AG10803 (cell line): ENCODE measurements at regions not wholly inside any gene's neighbourhood (a gene's known extent, or its start where the extent isn't known, plus 50 kb on each side); places are given as distances from the start of the nearest gene placed in this dataset.
"Not testable (repeated sequence)": the region's sequence is repeated elsewhere in the genome, so short reads cannot be mapped to it uniquely, and the experiment has no call there.

Experiments used
- DNase-seq: peaks from one replicate; pipeline ENCODE4 v3.0.0; 2010; ENCODE audit warnings: low read depth
- H3K4me3 ChIP-seq: 2 replicates; pipeline ENCODE4 v1.5.1; 2011; ENCODE audit warnings: mild to moderate bottlenecking, low read length, control low read depth

- not testable (repeated sequence) for H3K4me3 ChIP-seq, DNase-seq
These were observed 107.6 kb downstream of the SRGAP2 start for GRCh38 chr1:206310948-206311347.

GRCh38 chr1:206311611-206312273, 108.4 kb downstream of the SRGAP2 start:
- not testable (repeated sequence) for H3K4me3 ChIP-seq
- DNase-seq, result peak; percentile 60

- DNase-seq, H3K4me3 ChIP-seq: not testable (repeated sequence)
These were observed 108.9 kb downstream of the SRGAP2 start for GRCh38 chr1:206312274-206312665.

GRCh38 chr1:206314951-206315636, 111.8 kb downstream of the SRGAP2 start:
- not testable (repeated sequence) for DNase-seq, H3K4me3 ChIP-seq

GRCh38 chr1:206316901-206317300, 113.6 kb downstream of the SRGAP2 start:
- not testable (repeated sequence) for DNase-seq, H3K4me3 ChIP-seq

- not testable (repeated sequence) for H3K4me3 ChIP-seq, DNase-seq
These were observed 114.7 kb downstream of the SRGAP2 start for GRCh38 chr1:206317878-206318514.

- H3K4me3 ChIP-seq, DNase-seq: not testable (repeated sequence)
These were observed 116.9 kb downstream of the SRGAP2 start for GRCh38 chr1:206320227-206320626.

GRCh38 chr1:206326159-206326939, 123.0 kb downstream of the SRGAP2 start:
- DNase-seq, H3K4me3 ChIP-seq: not testable (repeated sequence)

GRCh38 chr1:206331597-206331996, 128.3 kb downstream of the SRGAP2 start:
- H3K4me3 ChIP-seq, DNase-seq: not testable (repeated sequence)

- DNase-seq, H3K4me3 ChIP-seq: not testable (repeated sequence)
These were observed 130.0 kb downstream of the SRGAP2 start for GRCh38 chr1:206333316-206333715.

GRCh38 chr1:206333897-206334296, 130.6 kb downstream of the SRGAP2 start:
- not testable (repeated sequence) for H3K4me3 ChIP-seq, DNase-seq

- DNase-seq, H3K4me3 ChIP-seq: not testable (repeated sequence)
These were observed 131.1 kb downstream of the SRGAP2 start for GRCh38 chr1:206334481-206334880.

GRCh38 chr1:206335162-206335561, 131.8 kb downstream of the SRGAP2 start:
- not testable (repeated sequence) for H3K4me3 ChIP-seq, DNase-seq

- DNase-seq, H3K4me3 ChIP-seq: not testable (repeated sequence)
These were observed 132.8 kb downstream of the SRGAP2 start for GRCh38 chr1:206335875-206336846.

GRCh38 chr1:206337024-206337423, 133.3 kb upstream of the IKBKE start:
- DNase-seq, result peak; percentile 27
- not testable (repeated sequence) for H3K4me3 ChIP-seq

- H3K4me3 ChIP-seq, result not testable (repeated sequence)
- peak; percentile 68 for DNase-seq
These were observed 119.6 kb upstream of the IKBKE start for GRCh38 chr1:206350493-206351275.

- not testable (repeated sequence) for DNase-seq, H3K4me3 ChIP-seq
These were observed 118.8 kb upstream of the IKBKE start for GRCh38 chr1:206351276-206352052.
